Stimulated activated CD4-positive, alpha-beta T cell treated with anti-CD3 and anti-CD28 coated beads, Interleukin-1b, Interleukin-23, amount 100 ng/mL, for 4 hours (primary cell): ENCODE measurements at regions not wholly inside any gene's neighbourhood (a gene's known extent, or its start where the extent isn't known, plus 50 kb on each side); places are given as distances from the start of the nearest gene placed in this dataset.
"Not testable (repeated sequence)": the region's sequence is repeated elsewhere in the genome, so short reads cannot be mapped to it uniquely, and the experiment has no call there.

Experiments used
- DNase-seq, 2 donors: peaks; one replicate each; pipeline ENCODE4 v3.0.0-alpha.2; 2020; ENCODE audit warnings: low read depth in 2 of 2

DNA sequence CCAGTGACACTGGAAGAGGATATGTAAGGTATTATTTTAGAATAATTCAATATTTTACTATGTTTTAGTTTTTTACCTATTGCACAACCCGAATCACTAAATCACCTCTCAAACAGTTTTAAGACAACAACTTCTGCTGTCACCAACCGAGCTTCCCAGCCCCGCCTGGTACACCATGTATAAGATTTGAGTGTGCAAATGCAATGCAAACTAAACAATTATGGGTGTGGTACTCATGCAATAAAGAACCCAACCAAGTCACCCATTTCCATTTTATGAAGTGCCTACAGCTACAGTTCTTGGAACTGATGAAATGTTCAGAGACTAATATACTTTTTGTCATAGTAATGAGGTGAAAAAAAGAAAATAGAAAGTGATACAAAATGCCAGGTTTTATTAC lies 256.2 kb downstream of the TAFA4 start:
- no peak for DNase-seq

DNA sequence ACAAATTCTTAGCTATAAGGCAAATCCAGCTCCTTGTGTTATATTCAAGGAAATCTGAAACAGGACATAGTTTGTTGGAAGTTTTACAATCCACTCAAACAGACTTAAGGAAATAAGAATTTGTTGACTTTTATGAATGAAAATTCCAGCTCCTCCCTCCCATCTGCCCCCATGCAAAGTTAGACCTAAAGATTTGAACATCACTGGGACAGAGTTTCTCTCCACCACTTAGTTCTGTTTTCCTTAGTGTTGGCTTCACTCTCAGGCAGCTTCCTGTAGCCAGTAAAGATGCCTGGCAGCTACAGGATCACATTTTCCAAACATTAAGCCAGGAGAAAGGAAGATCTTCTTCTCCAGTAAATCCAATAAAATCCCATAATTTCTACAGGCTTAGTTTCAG lies 265.0 kb downstream of the TAFA4 start:
- no peak for DNase-seq

DNA sequence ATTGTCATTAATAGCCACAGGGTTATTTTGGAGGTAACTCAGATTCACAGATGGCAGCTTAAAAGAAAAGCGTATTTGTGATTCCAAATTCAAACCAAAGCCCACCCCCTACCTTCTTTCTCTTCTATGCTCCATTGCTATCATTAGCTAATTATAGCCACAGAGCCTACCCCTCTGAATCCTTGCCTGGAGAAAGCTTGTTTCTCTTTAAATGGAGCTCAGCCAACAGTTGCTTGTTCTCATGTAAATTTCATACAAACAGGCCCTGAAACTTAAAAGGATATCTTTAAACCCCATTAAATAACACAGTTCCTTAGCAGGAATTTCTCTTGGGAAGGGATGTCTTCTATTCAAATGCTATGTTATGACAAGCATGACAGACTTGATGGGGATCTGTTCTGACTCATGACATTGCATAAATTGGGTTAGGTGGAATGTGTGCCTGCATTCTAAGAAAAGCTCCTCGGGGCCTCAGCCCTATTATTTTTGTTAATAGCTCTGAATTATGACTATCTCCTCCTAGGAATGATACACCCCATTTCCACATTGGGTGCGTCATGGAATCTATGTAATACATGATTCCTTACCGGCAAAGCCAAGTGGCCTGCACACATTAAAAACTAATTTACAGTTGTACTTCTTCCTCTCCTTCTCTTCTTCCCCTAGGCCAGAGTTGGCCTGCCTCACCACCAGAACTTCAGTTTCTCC lies 265.8 kb downstream of the TAFA4 start:
- no peak for DNase-seq

DNA sequence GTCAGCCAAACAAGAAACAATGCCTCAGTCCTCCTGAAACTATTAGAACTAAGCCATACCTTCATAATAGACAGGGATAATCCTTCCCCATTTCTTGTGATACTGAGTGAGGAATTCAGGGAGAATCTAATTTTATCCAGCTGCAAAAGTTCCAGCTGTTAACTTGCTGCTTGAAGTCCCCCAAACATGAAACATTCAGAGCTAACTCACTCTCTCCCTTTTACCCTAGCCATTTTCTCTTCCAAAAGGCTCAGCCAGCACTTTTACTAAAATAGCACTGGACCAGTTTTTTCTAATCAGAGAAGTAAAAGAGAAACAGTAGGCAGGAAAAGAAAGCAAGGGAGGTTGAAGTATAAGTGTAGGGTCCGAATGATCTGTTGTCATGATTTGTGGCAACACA lies 268.1 kb downstream of the TAFA4 start:
- no peak for DNase-seq

DNA sequence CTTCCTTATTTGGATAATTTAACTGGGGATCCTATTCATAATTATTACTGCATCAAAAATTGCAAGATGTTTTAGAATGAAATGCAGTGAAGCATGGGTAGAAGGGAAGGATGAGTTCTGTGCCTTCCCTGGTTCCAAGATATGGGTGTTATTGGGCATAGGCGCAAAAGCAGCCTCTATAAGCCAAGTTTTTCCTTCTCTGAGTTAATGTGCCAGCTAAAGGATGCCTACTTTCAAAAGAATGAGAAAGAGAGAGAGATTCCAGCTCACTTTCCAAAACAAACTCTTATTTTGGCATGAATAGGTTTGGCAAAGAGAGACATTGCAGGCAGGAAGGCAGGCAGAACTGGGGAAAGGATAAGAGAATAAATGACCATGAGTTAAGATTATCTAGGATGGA lies 270.2 kb downstream of the TAFA4 start:
- no peak for DNase-seq

DNA sequence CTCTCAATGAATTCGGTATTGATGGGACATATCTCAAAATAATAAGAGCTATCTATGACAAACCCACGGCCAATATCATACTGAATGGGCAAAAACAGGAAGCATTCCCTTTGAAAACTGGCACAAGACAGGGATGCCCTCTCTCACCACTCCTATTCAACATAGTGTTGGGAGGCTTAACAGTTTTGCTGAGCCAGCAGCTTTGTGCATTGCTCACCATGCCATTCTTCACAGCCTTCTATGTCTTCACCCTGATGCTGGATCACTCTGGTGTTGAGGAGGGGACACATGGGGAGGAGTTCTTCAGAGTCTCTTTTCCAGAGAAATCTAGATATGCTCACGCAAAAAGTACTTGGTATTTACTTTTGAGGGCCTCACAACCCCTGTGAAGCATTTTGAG lies 281.7 kb downstream of the TAFA4 start:
- DNase-seq = not testable (repeated sequence)

DNA sequence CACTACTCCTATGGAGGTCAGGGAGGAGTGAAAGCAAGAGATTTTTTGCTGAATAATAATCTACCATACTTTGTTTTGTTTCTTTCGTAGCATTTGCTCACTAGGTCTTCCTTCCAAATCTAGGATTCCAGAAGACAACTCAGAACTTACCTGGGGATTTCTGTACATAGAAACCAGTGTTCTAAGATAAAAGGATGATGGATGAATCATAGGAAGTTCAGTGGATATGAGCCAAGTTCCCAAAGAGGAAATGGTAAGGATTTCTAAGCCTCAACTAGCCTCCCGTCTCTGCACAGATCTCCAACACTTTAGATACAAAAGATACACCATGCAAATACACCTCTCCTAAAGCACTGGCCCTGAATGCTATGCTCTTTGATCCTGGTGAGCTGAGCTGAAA lies 283.9 kb downstream of the TAFA4 start:
- DNase-seq = no peak

DNA sequence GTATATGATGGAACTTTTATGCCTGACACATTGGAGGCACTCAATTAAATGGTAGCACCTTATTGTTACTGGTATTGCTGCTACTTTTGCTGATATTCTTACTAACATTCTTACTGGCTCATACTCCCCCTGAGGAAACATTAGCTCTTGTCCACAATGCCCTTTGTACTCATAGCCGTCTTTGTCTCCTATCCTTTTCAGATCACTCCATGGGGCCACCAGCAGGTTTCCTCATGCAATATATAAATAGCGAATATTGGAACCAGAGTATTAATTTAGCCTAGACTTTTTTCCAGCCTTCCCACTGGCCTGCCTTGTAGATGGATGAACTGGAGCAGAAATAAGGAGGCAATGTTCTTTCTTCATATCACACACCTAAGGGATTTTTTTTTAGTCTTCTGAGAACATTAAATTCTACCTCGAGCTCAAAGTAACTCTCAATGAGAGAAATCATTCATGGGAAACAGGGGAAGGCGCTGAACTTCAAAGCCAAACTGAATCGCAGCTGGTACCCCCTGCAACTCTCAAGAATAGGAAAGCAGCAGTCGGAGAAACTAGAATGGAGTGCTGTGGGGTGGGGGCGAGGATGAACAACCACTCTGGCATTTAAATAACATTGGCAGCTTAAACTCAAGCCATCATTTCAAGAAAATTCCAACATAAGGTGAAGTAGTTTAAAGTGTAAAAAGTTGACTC lies 300.3 kb downstream of the TAFA4 start:
- DNase-seq = no peak

DNA sequence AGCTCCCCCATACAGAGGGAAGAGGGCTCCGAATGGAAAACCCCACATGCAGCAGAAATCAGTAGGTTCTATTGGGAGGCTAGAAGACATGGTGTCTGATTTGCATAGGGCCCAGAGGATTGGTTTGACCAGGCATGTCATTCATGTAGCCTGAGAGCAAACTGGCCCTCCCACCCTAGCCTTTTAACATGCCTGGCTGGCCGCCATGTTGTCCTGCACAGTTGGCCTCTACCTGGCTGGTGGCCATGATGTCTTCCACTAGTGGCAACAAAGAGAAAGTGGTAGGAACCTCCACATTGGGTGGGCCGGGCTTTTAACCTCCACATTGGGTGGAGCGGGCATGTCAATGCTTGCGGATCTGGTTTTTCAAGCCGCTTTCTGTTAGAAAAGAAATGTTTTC lies 312.1 kb downstream of the TAFA4 start:
- no peak for DNase-seq

DNA sequence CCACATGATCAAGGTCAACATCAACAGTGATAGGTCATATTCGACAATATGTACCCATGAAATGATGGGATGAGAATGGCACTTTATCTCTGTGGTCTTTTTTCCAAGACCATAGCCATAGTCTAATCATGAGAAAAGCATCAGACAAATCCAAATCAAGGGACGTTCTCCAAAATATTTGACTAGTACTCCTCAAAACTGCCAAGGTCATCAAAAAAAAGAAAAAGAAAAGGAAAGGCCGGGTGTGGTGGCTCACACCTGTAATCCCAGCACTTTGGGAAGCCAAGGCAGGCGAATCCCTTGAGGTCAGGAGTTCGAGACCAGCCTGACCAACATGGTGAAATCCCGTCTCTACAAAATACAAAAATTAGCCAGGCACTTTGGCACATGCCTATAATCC lies 318.3 kb downstream of the TAFA4 start:
- no peak for DNase-seq

DNA sequence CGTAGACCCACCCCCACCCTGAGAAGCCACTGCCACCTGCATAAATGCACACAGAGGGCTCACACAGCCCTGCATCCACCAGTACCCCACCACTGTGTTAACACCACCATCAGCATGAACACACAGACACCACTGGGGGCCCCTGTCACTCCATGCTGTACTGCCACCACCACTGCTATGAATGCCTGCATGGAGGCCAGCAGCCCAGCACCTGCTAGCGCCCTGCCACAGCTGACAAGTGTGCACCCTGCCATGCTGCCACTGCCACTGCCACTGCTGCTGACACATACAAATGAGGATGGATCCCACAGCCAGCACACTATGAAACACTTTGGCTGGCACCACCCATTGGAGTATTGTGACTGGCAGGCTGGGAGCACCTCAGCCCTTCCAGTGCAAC lies 361.0 kb downstream of the TAFA4 start:
- DNase-seq = no peak

DNA sequence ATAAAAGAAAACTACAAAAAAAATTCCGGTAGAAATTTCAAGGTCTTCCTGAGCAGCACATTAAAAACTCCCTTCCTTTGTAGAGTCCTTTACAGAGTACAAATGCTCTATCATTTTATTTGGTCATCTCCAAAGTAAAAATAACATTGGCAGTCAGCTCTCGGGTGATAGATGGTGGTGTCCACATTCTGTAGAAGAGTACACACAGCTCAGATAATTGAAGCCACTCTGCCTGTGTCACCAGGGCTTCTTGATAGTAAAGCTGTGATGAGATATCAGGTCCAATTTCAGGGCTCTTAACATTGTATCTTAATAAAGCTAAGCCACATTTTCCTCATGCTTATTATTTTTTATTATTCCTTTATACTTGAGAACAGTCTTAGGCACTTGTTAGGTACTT lies 371.6 kb downstream of the TAFA4 start:
- no peak for DNase-seq

DNA sequence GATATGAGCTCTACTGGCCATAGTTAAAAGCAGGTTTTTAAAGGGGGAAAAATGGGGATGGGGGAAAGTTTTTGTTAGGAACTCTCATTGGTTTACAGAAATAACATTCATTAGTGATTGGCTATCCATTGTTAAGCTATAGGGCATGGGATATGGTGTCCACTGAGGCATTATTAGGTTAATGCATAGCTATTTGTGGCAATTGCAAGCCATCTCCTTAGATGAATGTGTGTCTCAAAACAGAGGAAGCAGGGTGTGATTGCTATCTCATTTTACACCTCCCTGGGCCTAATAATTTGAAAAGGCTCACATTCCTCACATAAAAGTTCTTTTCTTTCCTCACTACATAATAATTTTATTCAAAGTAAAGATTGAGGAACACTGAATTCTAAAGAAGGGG lies 396.6 kb downstream of the TAFA4 start:
- no peak for DNase-seq

DNA sequence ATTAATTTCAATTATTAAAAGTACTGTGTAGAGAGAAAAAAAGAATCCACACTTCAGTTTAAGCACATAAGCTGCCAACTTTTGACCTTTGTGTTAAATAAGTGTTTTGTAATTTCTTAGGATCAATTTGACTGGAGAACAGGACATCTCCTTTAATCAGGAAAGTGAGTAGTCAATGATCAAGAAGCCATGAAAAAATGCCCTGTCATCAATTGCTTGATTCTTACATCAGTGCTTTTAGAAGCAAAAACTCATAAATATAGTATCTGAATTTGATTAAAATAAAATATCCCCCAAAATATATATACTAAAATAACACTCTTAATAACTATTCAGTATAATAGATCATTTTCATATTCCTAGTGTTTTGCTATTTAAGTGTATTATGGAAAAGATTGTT lies 409.0 kb downstream of the TAFA4 start:
- no peak for DNase-seq

DNA sequence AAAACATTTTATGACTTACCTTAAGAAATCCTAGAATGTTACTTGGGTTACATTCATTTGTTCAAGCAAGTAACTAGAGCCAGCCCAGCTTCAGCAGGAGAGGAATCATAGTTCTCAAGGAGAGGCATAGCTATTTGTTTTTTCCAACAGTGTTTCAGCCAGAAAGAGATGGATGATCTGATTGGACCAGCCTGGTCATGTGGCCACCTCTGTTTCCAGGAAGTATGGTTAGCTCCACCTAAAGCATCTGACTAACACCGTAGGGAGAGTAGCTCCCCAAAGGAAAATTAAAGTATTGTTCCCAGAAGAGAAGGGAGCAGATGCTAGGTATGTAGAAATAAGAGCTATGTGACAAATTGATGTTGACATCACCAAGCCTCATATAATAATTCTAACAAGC lies 417.1 kb downstream of the TAFA4 start:
- no peak for DNase-seq

DNA sequence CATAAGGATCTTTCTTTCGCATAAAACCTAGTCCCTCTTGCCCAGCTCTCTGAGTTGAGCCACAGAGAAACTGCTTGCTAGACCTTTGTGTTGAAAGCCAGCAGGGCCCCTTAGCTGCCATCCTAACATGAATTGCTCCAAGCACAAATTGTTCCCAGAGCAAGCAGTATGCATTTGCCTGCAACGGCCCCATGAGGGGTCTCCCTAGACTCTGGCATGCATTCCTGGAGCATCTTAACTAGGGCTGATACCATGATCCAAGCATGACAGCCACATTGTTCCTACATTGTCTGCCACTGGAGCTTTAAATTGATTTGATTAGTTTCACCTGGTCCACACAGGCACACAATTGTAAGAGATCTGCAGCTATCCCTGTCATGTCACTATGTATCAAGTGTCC lies 428.1 kb downstream of the TAFA4 start:
- no peak for DNase-seq

DNA sequence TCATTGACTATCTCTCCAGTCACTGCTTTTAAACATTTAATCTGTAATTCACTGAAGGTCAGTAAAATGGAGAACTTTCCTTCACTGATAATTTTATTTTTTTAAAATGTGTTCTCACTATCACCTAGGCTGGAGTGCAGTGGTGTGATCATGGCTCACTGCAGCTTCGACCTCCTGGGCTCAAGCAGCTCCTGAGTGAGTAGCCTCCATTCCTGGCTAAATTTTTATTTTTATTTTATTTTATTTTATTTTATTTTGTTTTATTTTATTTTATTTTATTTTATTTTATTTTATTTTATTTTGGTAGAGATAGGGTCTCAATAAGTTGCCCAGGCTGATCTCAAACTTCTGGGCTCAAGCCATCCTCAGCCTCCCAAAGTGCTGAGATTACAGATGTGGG lies 446.5 kb downstream of the TAFA4 start:
- not testable (repeated sequence) for DNase-seq

DNA sequence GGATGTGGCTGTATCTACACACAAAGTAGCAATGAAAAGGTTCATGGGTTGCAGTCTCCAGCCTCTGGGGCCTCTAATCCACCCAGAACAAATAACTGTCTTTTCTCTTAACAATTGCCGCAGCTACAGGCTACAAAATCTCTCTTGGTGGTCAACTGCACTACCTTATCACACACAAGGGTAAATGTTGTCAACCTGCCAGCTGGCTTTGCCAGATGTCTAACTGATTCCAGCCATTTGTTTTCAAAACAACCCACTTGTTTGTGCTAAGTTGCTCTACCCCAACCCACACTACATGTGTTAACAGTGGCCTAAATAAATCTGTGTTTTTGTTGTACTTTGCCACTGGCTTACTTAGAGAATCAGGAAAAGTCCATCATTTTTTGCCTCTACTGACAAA lies 447.3 kb downstream of the TAFA4 start:
- no peak for DNase-seq

DNA sequence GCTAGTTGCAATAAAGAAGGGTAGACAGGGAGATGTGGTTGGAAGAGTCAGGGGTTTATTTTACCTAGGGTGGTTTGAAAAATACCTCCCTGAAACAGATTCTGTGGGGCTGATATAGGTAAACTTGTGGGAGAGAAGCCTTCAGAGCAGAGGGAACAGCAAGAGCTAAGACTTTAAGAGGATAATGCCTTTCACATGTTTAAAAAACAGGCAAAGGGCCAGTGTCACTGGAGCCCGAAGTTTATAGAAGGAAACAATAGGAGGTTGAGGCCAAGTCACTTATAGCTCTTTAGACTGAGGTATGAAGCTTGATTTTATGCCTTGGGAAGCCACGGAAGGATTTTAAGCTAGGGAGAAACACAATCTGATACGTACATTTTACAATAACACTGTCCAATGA lies 448.7 kb downstream of the TAFA4 start:
- no peak for DNase-seq

DNA sequence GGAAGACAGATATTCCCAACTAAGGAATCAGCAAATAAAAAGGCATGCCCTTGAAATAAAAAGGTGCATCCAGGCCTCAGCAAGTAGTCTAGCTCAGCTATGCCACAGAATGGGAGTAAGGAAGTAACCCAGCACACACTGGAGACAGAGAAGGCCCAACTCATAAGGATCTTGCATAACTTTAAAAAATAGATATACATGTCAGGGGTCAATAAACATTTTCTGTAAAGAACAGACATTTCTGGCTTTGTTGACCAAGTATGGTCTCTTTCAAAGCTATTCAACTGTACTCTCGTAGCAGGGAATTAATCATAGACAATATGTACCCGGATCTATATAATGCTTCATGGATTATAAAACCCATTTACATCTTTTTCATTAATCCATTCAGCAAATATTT lies 449.3 kb downstream of the TAFA4 start:
- DNase-seq = no peak

DNA sequence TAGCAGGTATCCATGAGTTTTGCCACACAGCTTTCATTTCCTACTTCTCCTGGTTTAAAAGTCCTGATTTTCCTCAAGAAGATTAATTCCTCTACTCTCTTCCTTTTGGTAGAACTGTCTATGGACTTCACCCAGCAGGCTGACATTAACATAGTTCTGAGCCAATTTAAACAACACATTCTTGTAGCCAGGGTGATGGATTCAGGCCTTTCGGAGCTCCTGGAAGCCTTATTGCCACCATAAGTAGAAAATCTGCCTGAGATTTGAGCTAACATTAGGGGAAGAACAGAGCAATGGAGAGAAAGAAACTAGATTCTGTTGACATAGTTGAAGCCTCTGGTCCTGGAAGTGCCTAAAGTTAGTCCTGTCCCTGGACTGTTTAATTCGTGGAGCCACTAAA lies 449.8 kb downstream of the TAFA4 start:
- no peak for DNase-seq

DNA sequence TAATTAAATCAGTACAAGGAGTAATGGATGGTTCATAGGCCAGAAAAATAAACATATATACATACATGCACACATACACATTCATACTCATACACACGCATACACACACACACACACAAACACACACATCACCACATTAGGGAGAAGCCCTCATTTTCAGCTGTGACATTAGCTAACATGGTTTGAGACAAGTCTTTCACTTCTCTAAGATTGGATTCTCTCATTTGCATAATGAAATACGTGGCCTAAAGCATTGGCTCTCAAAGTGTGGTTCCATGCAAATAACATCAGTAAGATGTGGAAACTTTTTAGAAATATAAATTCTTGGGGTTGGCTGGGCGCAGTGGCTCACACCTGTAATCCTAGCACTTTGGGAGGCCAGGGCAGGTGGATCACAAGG lies 452.6 kb downstream of the TAFA4 start:
- no peak for DNase-seq

DNA sequence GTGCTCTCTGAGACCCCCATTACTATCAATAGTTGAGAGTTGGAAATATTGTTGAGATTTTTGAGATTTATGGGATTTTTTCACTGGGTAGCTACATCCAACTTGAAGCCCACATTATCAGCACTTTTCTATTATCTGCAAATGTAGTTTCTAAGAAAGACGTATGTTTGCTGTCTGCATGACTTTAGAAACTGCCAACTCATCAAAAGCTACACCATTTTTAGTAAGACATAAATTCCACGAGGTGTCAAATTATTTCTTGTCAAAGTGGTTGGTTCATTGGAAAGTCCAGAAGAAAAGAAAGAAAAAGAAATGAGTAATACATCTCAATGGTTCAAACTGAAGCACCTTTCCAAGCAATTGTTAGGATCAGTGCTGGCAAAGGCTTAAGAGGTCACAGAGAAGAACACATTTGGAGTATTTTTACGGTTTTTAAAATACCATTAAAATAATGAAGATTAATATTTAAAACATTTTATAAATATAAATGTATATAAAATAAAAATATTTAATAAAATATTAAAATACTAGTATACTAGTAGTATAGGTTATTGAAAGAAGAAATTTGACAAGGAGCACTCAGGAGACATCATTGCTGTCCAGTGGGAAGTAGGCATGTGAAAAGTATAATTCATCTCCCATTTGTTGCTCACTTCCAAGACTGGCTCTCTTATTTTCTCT lies 463.5 kb downstream of the TAFA4 start:
- no peak for DNase-seq
